ENCODE measurements at regions not wholly inside any gene's neighbourhood (a gene's known extent, or its start where the extent isn't known, plus 50 kb on each side); places are given as distances from the start of the nearest gene placed in this dataset.

- DNase-seq (ENCODE audit: low read depth in 2 of 2): no peak
Measured at GRCh38 chr2:121159291-121160071, 125.5 kb downstream of the TFCP2L1 start.

- no peak for DNase-seq (ENCODE audit: low read depth in 2 of 2)
Measured at GRCh38 chr2:121160366-121160765, 124.6 kb downstream of the TFCP2L1 start.

DNA sequence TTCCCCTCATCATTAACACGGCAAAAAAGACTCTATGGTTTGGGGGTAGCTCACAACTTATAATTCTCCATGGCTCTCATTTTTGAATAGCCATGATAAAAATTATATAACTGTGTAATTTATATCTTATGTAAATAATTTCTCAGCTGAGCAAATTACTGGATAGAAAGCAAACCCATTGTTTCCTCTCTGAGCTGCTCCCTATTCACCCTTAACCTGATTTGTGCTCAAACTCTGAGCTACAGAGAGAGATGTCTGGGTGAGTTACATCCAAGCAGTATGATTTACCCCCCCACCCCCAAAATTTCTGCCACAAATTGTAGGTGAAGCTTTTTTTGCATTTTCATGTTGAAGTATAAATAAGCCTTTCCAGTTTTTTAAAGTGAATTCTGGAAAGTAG, 123.7 kb downstream of the TFCP2L1 start:
- DNase-seq (ENCODE audit: low read depth in 2 of 2): no peak

DNA sequence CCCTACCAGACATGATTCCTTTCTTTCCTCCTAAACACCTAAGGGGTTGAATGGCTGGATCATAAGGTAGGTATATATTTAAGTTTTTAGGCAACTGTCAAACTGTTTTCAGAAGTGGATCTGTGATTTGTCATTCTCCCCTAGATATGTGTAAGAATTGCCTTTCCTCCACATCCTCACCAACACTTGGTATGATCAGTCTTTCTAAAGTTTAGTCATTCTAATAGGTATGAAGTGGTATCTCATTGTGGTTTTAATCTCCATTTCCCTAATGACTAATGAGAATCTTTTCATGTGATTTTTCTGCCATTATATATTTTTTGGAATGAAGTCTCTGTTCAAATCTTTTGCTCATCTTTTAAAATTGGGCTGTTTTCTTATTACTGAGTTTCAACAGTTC, 122.1 kb downstream of the TFCP2L1 start:
- DNase-seq (ENCODE audit: low read depth in 2 of 2): no peak

DNA sequence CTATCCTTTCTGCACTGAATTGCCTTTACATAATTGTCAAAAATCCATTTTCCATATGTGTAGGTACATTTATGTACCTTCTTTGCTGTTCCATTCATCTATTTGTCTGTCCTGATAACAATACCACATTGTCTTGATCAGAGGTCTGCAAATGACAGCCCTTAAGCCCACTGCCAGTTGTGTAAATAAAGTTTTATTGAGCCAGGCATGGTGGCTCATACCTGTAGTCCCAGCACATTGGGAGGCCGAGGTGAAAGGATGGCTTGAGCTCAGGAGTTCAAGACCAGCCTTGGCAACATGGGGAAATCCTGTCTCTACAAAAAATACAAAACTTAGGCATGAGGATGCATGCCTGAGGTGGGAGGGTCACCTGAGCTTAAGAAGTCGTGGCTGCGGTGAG, 121.0 kb downstream of the TFCP2L1 start:
- DNase-seq (ENCODE audit: low read depth in 2 of 2): no peak

GRCh38 chr2:121165038-121165542, 119.9 kb downstream of the TFCP2L1 start:
- no peak for DNase-seq (ENCODE audit: low read depth in 2 of 2)
